ENCODE measurements at regions not wholly inside any gene's neighbourhood (a gene's known extent, or its start where the extent isn't known, plus 50 kb on each side); places are given as distances from the start of the nearest gene placed in this dataset.

DNA sequence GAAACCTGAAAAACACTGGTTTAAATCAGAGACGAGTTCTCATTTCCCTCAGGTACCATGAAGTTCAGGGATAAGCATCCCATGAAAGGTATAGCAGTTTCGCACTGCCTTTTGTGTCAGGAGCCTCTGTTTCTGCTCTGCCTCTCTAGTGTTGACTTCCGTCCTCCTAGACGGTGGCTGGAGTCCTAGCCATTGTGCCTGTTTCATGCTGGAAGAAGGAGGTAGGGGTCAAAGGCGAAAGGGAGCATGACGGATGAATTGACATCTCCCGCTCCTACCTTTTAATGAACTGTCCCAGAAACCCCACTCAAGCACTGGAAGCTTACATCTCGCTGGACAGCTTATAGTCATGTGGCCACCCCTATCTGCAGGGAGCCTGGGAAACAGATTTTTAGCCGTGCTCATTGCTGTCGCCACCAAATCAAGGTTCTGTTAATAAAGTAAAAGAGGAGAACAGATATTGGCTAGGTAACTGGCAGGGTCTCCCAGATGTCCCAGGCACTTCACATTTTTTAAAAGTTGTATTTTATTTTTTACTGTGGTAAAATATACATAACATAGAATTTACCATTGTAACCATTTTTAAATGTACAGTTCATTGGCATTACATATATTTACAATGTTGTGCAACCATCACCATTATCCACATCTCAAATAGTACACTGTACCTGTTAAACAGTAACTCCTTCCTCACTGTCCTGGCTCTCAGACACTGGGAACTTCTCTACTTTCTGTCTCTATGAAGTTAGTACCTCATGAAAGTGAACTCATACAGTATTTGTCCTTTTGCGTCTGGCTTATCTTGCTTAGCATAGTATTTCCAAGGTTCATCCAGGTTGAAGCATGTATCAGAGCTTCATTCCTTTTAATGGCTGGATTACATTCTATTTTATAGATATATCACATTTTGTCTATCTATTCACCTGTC, 55.0 kb upstream of the CTLA4 start (continued):
- TF ChIP-seq, protein P1, sequence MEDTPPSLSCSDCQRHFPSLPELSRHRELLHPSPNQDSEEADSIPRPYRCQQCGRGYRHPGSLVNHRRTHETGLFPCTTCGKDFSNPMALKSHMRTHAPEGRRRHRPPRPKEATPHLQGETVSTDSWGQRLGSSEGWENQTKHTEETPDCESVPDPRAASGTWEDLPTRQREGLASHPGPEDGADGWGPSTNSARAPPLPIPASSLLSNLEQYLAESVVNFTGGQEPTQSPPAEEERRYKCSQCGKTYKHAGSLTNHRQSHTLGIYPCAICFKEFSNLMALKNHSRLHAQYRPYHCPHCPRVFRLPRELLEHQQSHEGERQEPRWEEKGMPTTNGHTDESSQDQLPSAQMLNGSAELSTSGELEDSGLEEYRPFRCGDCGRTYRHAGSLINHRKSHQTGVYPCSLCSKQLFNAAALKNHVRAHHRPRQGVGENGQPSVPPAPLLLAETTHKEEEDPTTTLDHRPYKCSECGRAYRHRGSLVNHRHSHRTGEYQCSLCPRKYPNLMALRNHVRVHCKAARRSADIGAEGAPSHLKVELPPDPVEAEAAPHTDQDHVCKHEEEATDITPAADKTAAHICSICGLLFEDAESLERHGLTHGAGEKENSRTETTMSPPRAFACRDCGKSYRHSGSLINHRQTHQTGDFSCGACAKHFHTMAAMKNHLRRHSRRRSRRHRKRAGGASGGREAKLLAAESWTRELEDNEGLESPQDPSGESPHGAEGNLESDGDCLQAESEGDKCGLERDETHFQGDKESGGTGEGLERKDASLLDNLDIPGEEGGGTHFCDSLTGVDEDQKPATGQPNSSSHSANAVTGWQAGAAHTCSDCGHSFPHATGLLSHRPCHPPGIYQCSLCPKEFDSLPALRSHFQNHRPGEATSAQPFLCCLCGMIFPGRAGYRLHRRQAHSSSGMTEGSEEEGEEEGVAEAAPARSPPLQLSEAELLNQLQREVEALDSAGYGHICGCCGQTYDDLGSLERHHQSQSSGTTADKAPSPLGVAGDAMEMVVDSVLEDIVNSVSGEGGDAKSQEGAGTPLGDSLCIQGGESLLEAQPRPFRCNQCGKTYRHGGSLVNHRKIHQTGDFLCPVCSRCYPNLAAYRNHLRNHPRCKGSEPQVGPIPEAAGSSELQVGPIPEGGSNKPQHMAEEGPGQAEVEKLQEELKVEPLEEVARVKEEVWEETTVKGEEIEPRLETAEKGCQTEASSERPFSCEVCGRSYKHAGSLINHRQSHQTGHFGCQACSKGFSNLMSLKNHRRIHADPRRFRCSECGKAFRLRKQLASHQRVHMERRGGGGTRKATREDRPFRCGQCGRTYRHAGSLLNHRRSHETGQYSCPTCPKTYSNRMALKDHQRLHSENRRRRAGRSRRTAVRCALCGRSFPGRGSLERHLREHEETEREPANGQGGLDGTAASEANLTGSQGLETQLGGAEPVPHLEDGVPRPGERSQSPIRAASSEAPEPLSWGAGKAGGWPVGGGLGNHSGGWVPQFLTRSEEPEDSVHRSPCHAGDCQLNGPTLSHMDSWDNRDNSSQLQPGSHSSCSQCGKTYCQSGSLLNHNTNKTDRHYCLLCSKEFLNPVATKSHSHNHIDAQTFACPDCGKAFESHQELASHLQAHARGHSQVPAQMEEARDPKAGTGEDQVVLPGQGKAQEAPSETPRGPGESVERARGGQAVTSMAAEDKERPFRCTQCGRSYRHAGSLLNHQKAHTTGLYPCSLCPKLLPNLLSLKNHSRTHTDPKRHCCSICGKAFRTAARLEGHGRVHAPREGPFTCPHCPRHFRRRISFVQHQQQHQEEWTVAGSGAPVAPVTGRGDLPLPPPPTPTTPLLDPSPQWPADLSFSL (CRISPR knock-in tag; IDR thresholded peaks at IDR 0.05) = no peak
- TF ChIP-seq, protein P2, sequence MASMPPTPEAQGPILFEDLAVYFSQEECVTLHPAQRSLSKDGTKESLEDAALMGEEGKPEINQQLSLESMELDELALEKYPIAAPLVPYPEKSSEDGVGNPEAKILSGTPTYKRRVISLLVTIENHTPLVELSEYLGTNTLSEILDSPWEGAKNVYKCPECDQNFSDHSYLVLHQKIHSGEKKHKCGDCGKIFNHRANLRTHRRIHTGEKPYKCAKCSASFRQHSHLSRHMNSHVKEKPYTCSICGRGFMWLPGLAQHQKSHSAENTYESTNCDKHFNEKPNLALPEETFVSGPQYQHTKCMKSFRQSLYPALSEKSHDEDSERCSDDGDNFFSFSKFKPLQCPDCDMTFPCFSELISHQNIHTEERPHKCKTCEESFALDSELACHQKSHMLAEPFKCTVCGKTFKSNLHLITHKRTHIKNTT (CRISPR knock-in tag; IDR thresholded peaks at IDR 0.05) = no peak
- TF ChIP-seq NR3C1 (CRISPR knock-in tag; IDR thresholded peaks at IDR 0.05) (no peak), ZNF143 (CRISPR knock-in tag; IDR thresholded peaks at IDR 0.05) (no peak), HNRNPK (IDR thresholded peaks at IDR 0.05; ENCODE audit: low read depth, low read length, poor library complexity, severe bottlenecking) (no peak), MTF2 (CRISPR knock-in tag; IDR thresholded peaks at IDR 0.05; ENCODE audit: borderline replicate concordance) (no peak), DNMT3B (CRISPR knock-in tag; conservative IDR thresholded peaks at IDR 0.05) (no peak)
- TF ChIP-seq, protein P3, sequence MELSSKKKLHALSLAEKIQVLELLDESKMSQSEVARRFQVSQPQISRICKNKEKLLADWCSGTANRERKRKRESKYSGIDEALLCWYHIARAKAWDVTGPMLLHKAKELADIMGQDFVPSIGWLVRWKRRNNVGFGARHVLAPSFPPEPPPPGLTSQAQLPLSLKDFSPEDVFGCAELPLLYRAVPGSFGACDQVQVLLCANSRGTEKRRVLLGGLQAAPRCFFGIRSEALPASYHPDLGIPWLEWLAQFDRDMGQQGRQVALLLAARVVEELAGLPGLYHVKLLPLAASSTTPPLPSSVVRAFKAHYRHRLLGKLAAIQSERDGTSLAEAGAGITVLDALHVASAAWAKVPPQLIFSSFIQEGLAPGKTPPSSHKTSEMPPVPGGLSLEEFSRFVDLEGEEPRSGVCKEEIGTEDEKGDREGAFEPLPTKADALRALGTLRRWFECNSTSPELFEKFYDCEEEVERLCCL (CRISPR knock-in tag; IDR thresholded peaks at IDR 0.05; ENCODE audit: borderline replicate concordance) = no peak
- TF ChIP-seq, protein P4, sequence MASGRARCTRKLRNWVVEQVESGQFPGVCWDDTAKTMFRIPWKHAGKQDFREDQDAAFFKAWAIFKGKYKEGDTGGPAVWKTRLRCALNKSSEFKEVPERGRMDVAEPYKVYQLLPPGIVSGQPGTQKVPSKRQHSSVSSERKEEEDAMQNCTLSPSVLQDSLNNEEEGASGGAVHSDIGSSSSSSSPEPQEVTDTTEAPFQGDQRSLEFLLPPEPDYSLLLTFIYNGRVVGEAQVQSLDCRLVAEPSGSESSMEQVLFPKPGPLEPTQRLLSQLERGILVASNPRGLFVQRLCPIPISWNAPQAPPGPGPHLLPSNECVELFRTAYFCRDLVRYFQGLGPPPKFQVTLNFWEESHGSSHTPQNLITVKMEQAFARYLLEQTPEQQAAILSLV (CRISPR knock-in tag; IDR thresholded peaks at IDR 0.05; ENCODE audit: borderline replicate concordance) = no peak
- TF ChIP-seq, protein P5, sequence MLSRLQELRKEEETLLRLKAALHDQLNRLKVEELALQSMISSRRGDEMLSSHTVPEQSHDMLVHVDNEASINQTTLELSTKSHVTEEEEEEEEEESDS (CRISPR knock-in tag; IDR thresholded peaks at IDR 0.05; ENCODE audit: borderline replicate concordance) = no peak

All from HepG2 (cell line).